Uterus (tissue), 2 donors: ENCODE measurements at regions not wholly inside any gene's neighbourhood (a gene's known extent, or its start where the extent isn't known, plus 50 kb on each side); places are given as distances from the start of the nearest gene placed in this dataset.

Source experiments
- POLR2A ChIP-seq, 2 donors: fragments of 450-650 bp; IDR thresholded peaks; one replicate each; pipeline ENCODE4 v1.6.1; 2016; ENCODE audit warnings: antibody characterized with exemption in 2 of 2, mild to moderate bottlenecking in 1 of 2, moderate library complexity in 1 of 2
- TF ChIP-seq, protein P1 (sequence below), 4 experiments: fragments of 200-600 bp in 2 of 4; fragments of 450-650 bp in 2 of 4; sonication (generic) in 2 of 4; IDR thresholded peaks; one replicate each; pipeline ENCODE4 v1.5.1; 2016 to 2019; ENCODE audit warnings: antibody characterized with exemption in 4 of 4, mild to moderate bottlenecking in 2 of 4, moderate library complexity in 1 of 4

DNA sequence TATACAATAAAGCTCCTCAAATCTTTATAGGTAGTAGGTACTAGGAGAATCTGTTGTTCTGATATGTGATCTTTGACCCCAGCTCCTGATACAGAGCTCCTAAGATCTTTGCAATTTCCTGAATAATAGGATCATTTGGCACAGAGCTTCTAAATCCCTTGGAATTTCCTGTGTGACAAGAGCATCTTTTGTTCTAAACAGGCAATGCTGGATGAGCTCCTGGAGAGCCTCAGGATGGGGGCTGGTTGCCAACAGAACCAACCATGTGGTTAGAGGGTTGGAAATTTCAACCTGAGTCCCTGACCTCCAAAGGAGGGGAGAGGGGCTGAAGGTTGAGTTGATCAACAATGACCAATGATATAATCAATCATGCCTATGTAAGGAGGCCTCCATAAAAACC, 629.0 kb downstream of the CCSER2 start:
- TF ChIP-seq, protein P1, sequence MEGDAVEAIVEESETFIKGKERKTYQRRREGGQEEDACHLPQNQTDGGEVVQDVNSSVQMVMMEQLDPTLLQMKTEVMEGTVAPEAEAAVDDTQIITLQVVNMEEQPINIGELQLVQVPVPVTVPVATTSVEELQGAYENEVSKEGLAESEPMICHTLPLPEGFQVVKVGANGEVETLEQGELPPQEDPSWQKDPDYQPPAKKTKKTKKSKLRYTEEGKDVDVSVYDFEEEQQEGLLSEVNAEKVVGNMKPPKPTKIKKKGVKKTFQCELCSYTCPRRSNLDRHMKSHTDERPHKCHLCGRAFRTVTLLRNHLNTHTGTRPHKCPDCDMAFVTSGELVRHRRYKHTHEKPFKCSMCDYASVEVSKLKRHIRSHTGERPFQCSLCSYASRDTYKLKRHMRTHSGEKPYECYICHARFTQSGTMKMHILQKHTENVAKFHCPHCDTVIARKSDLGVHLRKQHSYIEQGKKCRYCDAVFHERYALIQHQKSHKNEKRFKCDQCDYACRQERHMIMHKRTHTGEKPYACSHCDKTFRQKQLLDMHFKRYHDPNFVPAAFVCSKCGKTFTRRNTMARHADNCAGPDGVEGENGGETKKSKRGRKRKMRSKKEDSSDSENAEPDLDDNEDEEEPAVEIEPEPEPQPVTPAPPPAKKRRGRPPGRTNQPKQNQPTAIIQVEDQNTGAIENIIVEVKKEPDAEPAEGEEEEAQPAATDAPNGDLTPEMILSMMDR (IDR thresholded peaks at IDR 0.05) = no peak
- TF ChIP-seq POLR2A (IDR thresholded peaks at IDR 0.05) = no peak
